GM12878 (cell line): ENCODE measurements at regions not wholly inside any gene's neighbourhood (a gene's known extent, or its start where the extent isn't known, plus 50 kb on each side); places are given as distances from the start of the nearest gene placed in this dataset.

ENCODE experiments used
- CHD2 ChIP-seq: IDR thresholded peaks from 2 replicates; pipeline ENCODE4 v1.6.1; 2011; ENCODE audit warnings: low read depth, low read length, improper control_type of control experiment, borderline replicate concordance
- TF ChIP-seq, protein P1 (sequence below), 3 experiments: IDR thresholded peaks in 2 of 3; conservative IDR thresholded peaks in 1 of 3; 2 replicates each; pipeline ENCODE4 v1.5.1; 2011; ENCODE audit warnings: low read depth in 3 of 3, low read length in 3 of 3, mild to moderate bottlenecking in 3 of 3, control low read depth in 2 of 3, moderate library complexity in 2 of 3, inconsistent platforms in 1 of 3, mixed read lengths in 1 of 3; ENCODE audit not compliant: control insufficient read depth in 2 of 3, insufficient read depth in 1 of 3; ENCODE audit errors: extremely low read depth in 1 of 3
- TF ChIP-seq, protein P2 (sequence below): IDR thresholded peaks from 2 replicates; pipeline ENCODE4 v1.6.1; 2012; ENCODE audit warnings: low read depth, low read length, improper control_type of control experiment

DNA sequence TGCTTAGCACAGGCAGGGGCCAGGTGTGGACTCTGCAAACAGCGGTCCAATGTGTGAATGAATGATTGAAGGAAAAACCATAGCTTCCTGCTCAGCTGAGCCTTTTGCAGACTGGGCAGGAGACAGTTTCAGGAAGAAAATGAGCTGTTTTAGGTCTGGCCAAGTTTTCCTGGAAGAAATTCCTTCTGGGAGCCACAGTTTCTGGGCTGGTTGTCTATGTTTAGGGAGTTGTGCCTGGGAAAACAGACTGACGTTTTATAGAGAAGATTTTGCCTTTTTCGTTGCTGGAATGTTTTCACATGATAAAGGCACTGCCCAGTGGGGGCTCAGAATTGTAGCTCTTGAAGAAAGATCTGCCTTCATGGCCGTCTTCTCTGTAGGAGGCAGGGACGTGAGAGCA, 255.1 kb downstream of the CCSER2 start:
- no peak for TF ChIP-seq CHD2
- TF ChIP-seq, protein P1, sequence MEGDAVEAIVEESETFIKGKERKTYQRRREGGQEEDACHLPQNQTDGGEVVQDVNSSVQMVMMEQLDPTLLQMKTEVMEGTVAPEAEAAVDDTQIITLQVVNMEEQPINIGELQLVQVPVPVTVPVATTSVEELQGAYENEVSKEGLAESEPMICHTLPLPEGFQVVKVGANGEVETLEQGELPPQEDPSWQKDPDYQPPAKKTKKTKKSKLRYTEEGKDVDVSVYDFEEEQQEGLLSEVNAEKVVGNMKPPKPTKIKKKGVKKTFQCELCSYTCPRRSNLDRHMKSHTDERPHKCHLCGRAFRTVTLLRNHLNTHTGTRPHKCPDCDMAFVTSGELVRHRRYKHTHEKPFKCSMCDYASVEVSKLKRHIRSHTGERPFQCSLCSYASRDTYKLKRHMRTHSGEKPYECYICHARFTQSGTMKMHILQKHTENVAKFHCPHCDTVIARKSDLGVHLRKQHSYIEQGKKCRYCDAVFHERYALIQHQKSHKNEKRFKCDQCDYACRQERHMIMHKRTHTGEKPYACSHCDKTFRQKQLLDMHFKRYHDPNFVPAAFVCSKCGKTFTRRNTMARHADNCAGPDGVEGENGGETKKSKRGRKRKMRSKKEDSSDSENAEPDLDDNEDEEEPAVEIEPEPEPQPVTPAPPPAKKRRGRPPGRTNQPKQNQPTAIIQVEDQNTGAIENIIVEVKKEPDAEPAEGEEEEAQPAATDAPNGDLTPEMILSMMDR (IDR thresholded peaks at IDR 0.05 in 2 of 3, conservative IDR thresholded peaks at IDR 0.05 in 1 of 3; ENCODE audit: control insufficient read depth in 2 of 3, extremely low read depth in 1 of 3, insufficient read depth in 1 of 3, low read depth in 3 of 3, low read length in 3 of 3): no peak
- TF ChIP-seq, protein P2, sequence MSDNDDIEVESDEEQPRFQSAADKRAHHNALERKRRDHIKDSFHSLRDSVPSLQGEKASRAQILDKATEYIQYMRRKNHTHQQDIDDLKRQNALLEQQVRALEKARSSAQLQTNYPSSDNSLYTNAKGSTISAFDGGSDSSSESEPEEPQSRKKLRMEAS: no peak
